ENCODE measurements at regions not wholly inside any gene's neighbourhood (a gene's known extent, or its start where the extent isn't known, plus 50 kb on each side); places are given as distances from the start of the nearest gene placed in this dataset.

- H3K27me3 ChIP-seq (ENCODE audit: low read length), result no peaks in the 10 kb centered on the region
- H4K20me1 ChIP-seq (ENCODE audit: low read length), result no peaks in the 10 kb centered on the region
- H3K79me2 ChIP-seq (ENCODE audit: low read length), result no peaks in the 10 kb centered on the region
- no peaks in the 10 kb centered on the region for H3K9me2 ChIP-seq (replicated peaks; ENCODE audit: low read length)
- no peak for TF ChIP-seq CTCF (conservative IDR thresholded peaks at IDR 0.05; ENCODE audit: low read depth, low read length)
- TF ChIP-seq EZH2 (IDR thresholded peaks at IDR 0.05; ENCODE audit: low read length, unreplicated experiment), result no peak
- no peak for TF ChIP-seq EZH2phosphoT487 (IDR thresholded peaks at IDR 0.05; ENCODE audit: borderline replicate concordance, low read length)
- no peaks in the 10 kb centered on the region for H3F3A ChIP-seq (ENCODE audit: low read length, unreplicated experiment)
- no peaks in the 10 kb centered on the region for H3K36me3 ChIP-seq (ENCODE audit: low read depth, low read length)
- CTCF ChIA-PET, result no interaction called here
- DNase-seq, result no peak
- POLR2A ChIA-PET (ENCODE audit: unreplicated experiment), result no interaction called here
- H3K9ac ChIP-seq (ENCODE audit: low read length), result no peak overlapping the region
- intact Hi-C loops (cut with micrococcal nuclease), result no loop called here
- no peak overlapping the region for H3K4me2 ChIP-seq (ENCODE audit: low read length)
- BruUV-seq (replicated peaks), result no TSS peak
- H3K4me3 ChIP-seq (ENCODE audit: low read length), result no peak overlapping the region
- no peaks in the 10 kb centered on the region for H3K9me3 ChIP-seq (ENCODE audit: low read length)
- no peak overlapping the region for H3K27ac ChIP-seq (ENCODE audit: low read length)
- H2AFZ ChIP-seq (ENCODE audit: low read length), result no peak overlapping the region
- ATAC-seq, result no peak
- no peaks in the 10 kb centered on the region for H3K4me1 ChIP-seq (ENCODE audit: insufficient read depth, low read length)
These were observed 531.7 kb downstream of the BRD1 start for GRCh38 chr22:49295851-49296560.

DNA sequence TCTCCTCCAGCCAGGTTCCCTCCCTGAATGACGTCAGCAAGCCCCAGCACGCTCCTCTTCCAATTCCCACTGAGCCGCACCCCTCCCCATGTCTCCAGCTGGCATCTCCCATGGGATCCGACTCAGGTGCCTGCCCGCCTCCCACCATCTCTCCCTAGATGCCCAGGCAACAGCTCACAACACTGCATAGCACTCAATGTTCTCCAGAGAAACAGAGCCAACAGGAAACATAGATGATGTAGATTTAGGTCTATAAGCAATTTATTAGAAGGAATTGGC, 532.3 kb downstream of the BRD1 start:
- no peak overlapping the region for H3K4me2 ChIP-seq (ENCODE audit: low read length)
- no peak overlapping the region for H3K9ac ChIP-seq (ENCODE audit: low read length)
- no peak overlapping the region for H3K27ac ChIP-seq (ENCODE audit: low read length)
- no peak overlapping the region for H3K4me3 ChIP-seq (ENCODE audit: low read length)
- no peaks in the 10 kb centered on the region for H3K79me2 ChIP-seq (ENCODE audit: low read length)
- H3K36me3 ChIP-seq (ENCODE audit: low read depth, low read length), result no peaks in the 10 kb centered on the region
- intact Hi-C loops (cut with micrococcal nuclease), result no loop called here
- no peaks in the 10 kb centered on the region for H3K9me2 ChIP-seq (replicated peaks; ENCODE audit: low read length)
- no peaks in the 10 kb centered on the region for H3K4me1 ChIP-seq (ENCODE audit: insufficient read depth, low read length)
- H2AFZ ChIP-seq (ENCODE audit: low read length), result no peak overlapping the region
- no peaks in the 10 kb centered on the region for H3F3A ChIP-seq (ENCODE audit: low read length, unreplicated experiment)
- ATAC-seq (no peak), DNase-seq (no peak)
- CTCF ChIA-PET, result no interaction called here
- no TSS peak for BruUV-seq (replicated peaks)
- POLR2A ChIA-PET (ENCODE audit: unreplicated experiment), result no interaction called here
- H3K27me3 ChIP-seq (ENCODE audit: low read length), result 0 out of 2 replicates have a peak, but pooled peaks cover 4% of the 10 kb centered on the region
- no peak for TF ChIP-seq CTCF (conservative IDR thresholded peaks at IDR 0.05; ENCODE audit: low read depth, low read length)
- no peak for TF ChIP-seq EZH2phosphoT487 (IDR thresholded peaks at IDR 0.05; ENCODE audit: borderline replicate concordance, low read length)
- no peak for TF ChIP-seq EZH2 (IDR thresholded peaks at IDR 0.05; ENCODE audit: low read length, unreplicated experiment)
- no peaks in the 10 kb centered on the region for H3K9me3 ChIP-seq (ENCODE audit: low read length)
- H4K20me1 ChIP-seq (ENCODE audit: low read length), result no peaks in the 10 kb centered on the region

GRCh38 chr22:49294656-49295464, 532.8 kb downstream of the BRD1 start:
- no peak overlapping the region for H3K9ac ChIP-seq (ENCODE audit: low read length)
- no TSS peak for BruUV-seq (replicated peaks)
- 0 out of 2 replicates have a peak, but pooled peaks cover 10% of the 10 kb centered on the region for H3K27me3 ChIP-seq (ENCODE audit: low read length)
- ATAC-seq (no peak), DNase-seq (no peak)
- H4K20me1 ChIP-seq (ENCODE audit: low read length), result no peaks in the 10 kb centered on the region
- no peak for TF ChIP-seq EZH2 (IDR thresholded peaks at IDR 0.05; ENCODE audit: low read length, unreplicated experiment)
- no peak for TF ChIP-seq EZH2phosphoT487 (IDR thresholded peaks at IDR 0.05; ENCODE audit: borderline replicate concordance, low read length)
- TF ChIP-seq CTCF (conservative IDR thresholded peaks at IDR 0.05; ENCODE audit: low read depth, low read length), result no peak
- intact Hi-C loops (cut with micrococcal nuclease), result no loop called here
- no peaks in the 10 kb centered on the region for H3K79me2 ChIP-seq (ENCODE audit: low read length)
- no peak overlapping the region for H3K4me3 ChIP-seq (ENCODE audit: low read length)
- H3K9me3 ChIP-seq (ENCODE audit: low read length), result no peaks in the 10 kb centered on the region
- H3K9me2 ChIP-seq (replicated peaks; ENCODE audit: low read length), result no peaks in the 10 kb centered on the region
- POLR2A ChIA-PET (ENCODE audit: unreplicated experiment), result no interaction called here
- H3F3A ChIP-seq (ENCODE audit: low read length, unreplicated experiment), result no peaks in the 10 kb centered on the region
- CTCF ChIA-PET, result no interaction called here
- H3K27ac ChIP-seq (ENCODE audit: low read length), result no peak overlapping the region
- no peaks in the 10 kb centered on the region for H3K36me3 ChIP-seq (ENCODE audit: low read depth, low read length)
- no peaks in the 10 kb centered on the region for H3K4me1 ChIP-seq (ENCODE audit: insufficient read depth, low read length)
- H2AFZ ChIP-seq (ENCODE audit: low read length), result no peak overlapping the region
- no peak overlapping the region for H3K4me2 ChIP-seq (ENCODE audit: low read length)

Measured in PC-3 (cell line).